ENCODE measurements at regions not wholly inside any gene's neighbourhood (a gene's known extent, or its start where the extent isn't known, plus 50 kb on each side); places are given as distances from the start of the nearest gene placed in this dataset.
"Not testable (repeated sequence)": the region's sequence is repeated elsewhere in the genome, so short reads cannot be mapped to it uniquely, and the experiment has no call there.

DNA sequence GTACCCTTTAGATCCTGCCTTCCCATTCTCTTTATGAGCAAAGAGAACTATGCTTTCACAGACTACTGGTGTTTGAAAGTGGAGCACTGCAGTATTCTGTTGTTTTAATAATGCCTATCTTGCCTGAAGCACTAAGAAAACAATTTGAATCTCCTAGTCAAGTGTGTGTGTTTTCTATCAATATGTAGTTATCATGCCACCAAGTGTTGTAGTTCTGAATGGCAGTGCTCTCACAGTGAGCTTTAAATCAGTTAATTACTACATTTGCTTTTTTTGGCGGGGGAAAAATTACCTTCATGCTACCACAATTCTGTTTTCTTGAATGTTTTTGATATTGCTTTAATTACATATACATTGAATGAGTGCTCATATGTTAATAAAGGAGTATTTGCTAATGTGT is 143.6 kb upstream of the FAM47A start:
- DNase-seq = no peak

GRCh38 chrX:34270434-34270833 is 138.3 kb upstream of the FAM47A start:
- no peak for DNase-seq

GRCh38 chrX:34238896-34239295 is 106.8 kb upstream of the FAM47A start:
- no peak for DNase-seq

- not testable (repeated sequence) for DNase-seq
Observed at GRCh38 chrX:34230156-34230555, 98.0 kb upstream of the FAM47A start.

DNA sequence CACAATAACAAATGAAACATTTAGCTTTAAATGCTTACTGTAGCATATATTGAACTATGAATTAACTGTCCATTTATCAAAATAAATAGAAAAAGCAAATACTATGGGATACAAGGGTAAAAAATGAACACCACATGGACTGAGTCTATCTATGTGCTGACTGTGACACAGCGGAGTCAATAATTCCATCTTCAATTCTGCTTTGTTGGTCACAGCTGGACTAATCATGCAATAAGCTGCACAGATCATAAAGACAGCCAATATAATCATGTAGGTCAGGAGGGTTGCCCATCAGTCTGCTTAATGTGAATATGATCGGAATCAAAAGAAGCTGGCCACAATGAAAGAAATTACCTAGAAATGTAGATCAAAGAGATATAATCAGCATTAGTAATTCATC is 95.7 kb upstream of the FAM47A start:
- DNase-seq = no peak

GRCh38 chrX:34223574-34223973 is 91.5 kb upstream of the FAM47A start:
- DNase-seq = no peak

DNA sequence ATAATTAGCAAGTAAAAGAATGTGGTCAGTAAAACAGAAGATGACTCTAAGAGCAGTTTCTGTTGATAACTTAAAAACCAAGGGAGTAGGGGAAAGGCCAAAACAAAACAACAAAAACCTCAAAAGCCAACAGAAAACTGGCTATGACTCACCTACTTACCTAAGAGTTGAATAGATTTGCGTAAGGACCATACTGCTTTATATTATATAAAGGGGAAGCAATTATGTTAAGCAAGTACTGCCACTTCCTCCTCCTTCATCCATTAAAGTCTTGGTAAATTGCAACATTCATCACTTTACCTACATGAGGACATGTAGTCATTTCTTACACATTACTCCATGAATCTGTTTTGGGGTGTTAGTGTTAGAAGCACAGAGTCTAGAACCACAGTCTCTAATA is 85.9 kb upstream of the FAM47A start:
- DNase-seq = no peak

- DNase-seq = no peak
Observed at GRCh38 chrX:34197946-34198345, 65.8 kb upstream of the FAM47A start.
